OCI-LY3 (cell line): ENCODE measurements at regions not wholly inside any gene's neighbourhood (a gene's known extent, or its start where the extent isn't known, plus 50 kb on each side); places are given as distances from the start of the nearest gene placed in this dataset.

ENCODE experiments used
- H2AFZ ChIP-seq: fragments of 200-600, 300-600 bp; shearing (Covaris generic); 2 replicates; pipeline ENCODE4 v1.6.0; 2014; ENCODE audit warnings: antibody characterized with exemption, low read depth, low read length
- H3K27ac ChIP-seq: fragments of 200-600, 300-600 bp; sonication (generic); 2 replicates; pipeline ENCODE4 v1.5.1; 2014; ENCODE audit warnings: mild to moderate bottlenecking, low read length, moderate library complexity, mixed read lengths
- H3K27me3 ChIP-seq: fragments of 200-600, 300-600 bp; sonication (generic); 2 replicates; pipeline ENCODE4 v1.6.1; 2014; ENCODE audit warnings: low read depth, low read length, mixed read lengths
- H3K36me3 ChIP-seq: fragments of 200-600, 300-600 bp; sonication (generic); replicated peaks from 2 replicates; pipeline ENCODE3; 2014; ENCODE audit warnings: low read depth, low read length, mixed read lengths
- H3K4me1 ChIP-seq: fragments of 300-600, 200-600 bp; sonication (generic); 2 replicates; pipeline ENCODE4 v1.6.1; 2014; ENCODE audit warnings: low read length, mixed read lengths
- H3K4me2 ChIP-seq: fragments of 200-600, 300-600 bp; sonication (generic); 2 replicates; pipeline ENCODE4 v1.6.1; 2014; ENCODE audit warnings: low read length, mixed read lengths
- H3K4me3 ChIP-seq: fragments of 300-600, 200-600 bp; sonication (generic); 2 replicates; pipeline ENCODE4 v1.5.1; 2014; ENCODE audit warnings: antibody characterized with exemption, mild to moderate bottlenecking, low read length, moderate library complexity
- H3K79me2 ChIP-seq: fragments of 300-600, 200-600 bp; shearing (Covaris generic); 2 replicates; pipeline ENCODE4 v1.6.1; 2014; ENCODE audit warnings: mild to moderate bottlenecking, low read length, mixed read lengths
- H3K9ac ChIP-seq: fragments of 300-600, 200-600 bp; shearing (Covaris generic); 2 replicates; pipeline ENCODE4 v1.6.0; 2014; ENCODE audit warnings: mild to moderate bottlenecking, low read length, moderate library complexity
- H3K9me3 ChIP-seq: fragments of 200-600, 300-600 bp; shearing (Covaris generic); 2 replicates; pipeline ENCODE4 v1.6.1; 2014; ENCODE audit warnings: low read length, mixed read lengths; ENCODE audit not compliant: insufficient read depth
- H4K20me1 ChIP-seq: fragments of 200-600, 300-600 bp; sonication (generic); 2 replicates; pipeline ENCODE4 v1.6.1; 2016; ENCODE audit warnings: low read length, mixed read lengths; ENCODE audit not compliant: insufficient read depth
- EZH2phosphoT487 ChIP-seq: fragments of 200-600 bp; shearing (Covaris generic); IDR thresholded peaks from 2 replicates; pipeline ENCODE4 v1.6.1; 2018; ENCODE audit warnings: antibody characterized with exemption, mixed run types, low read depth
- TF ChIP-seq, protein P1 (sequence below): fragments of 200-600, 300-600 bp; sonication (generic); IDR thresholded peaks from 2 replicates; pipeline ENCODE4 v1.5.1; 2014; ENCODE audit warnings: antibody characterized with exemption, low read length, low read depth

DNA sequence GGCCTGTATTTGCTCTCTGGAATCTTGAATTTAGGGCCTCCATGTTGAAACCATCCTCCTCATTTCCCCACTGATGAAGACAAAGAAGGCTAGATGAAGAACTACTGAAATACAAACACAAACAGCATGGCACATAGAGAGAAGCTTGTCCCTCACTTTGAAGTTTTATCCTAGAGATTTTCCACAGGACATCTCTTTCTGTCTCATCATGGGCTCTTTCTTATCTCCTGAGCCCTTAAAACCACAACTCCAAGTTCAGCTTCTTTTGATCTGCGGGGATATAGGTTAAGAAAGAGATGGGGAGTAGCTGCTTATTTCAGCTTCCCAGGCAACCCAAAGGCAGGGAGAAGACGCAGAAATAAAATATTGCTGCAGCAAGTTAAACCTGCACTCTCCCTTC, 213.1 kb upstream of the LRIG1 start:
- Histone ChIP-seq H3K9me3 (no peaks in the 10 kb centered on the region), H3K27me3 (peaks cover 17% of the 10 kb centered on the region; the same call in 1 of the 2 replicates), H3K79me2 (no peaks in the 10 kb centered on the region)

DNA sequence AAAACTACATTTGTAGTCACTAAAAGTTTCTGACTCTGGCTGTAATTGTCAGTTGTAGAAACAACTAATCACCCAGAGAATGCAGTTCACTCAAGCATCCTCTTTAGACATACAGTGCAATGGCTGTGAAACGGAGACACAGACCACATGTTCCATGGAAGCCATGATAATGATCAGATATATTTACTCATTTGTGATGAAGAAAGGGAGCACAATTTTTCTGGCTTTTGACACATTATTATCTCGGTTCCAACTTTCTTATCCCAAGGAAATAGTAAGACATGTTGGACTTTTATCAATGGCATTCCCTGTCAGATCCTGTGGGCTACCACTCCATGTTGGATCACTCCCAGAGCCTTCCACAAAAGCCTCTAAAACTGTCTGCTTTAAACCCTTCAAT, 215.0 kb upstream of the LRIG1 start:
- Histone ChIP-seq H2AFZ (no peak overlapping the region), H3K79me2 (no peaks in the 10 kb centered on the region), H3K9me3 (no peaks in the 10 kb centered on the region), H3K4me1 (no peaks in the 10 kb centered on the region), H3K4me3 (no peak overlapping the region), H3K9ac (no peak overlapping the region), H3K36me3 (no peaks in the 10 kb centered on the region), H4K20me1 (no peaks in the 10 kb centered on the region), H3K27me3 (peaks cover 9% of the 10 kb centered on the region; the same call in 1 of the 2 replicates), H3K4me2 (no peak overlapping the region), H3K27ac (no peak overlapping the region)
- TF ChIP-seq, protein P1, sequence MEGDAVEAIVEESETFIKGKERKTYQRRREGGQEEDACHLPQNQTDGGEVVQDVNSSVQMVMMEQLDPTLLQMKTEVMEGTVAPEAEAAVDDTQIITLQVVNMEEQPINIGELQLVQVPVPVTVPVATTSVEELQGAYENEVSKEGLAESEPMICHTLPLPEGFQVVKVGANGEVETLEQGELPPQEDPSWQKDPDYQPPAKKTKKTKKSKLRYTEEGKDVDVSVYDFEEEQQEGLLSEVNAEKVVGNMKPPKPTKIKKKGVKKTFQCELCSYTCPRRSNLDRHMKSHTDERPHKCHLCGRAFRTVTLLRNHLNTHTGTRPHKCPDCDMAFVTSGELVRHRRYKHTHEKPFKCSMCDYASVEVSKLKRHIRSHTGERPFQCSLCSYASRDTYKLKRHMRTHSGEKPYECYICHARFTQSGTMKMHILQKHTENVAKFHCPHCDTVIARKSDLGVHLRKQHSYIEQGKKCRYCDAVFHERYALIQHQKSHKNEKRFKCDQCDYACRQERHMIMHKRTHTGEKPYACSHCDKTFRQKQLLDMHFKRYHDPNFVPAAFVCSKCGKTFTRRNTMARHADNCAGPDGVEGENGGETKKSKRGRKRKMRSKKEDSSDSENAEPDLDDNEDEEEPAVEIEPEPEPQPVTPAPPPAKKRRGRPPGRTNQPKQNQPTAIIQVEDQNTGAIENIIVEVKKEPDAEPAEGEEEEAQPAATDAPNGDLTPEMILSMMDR = no peak
- TF ChIP-seq EZH2phosphoT487 = no peak

More for the DNA sequence above, 213.1 kb upstream of the LRIG1 start:
- no peak overlapping the region for H3K9ac ChIP-seq
- no peak overlapping the region for H3K4me2 ChIP-seq
- H3K36me3 ChIP-seq = no peaks in the 10 kb centered on the region
- no peak overlapping the region for H2AFZ ChIP-seq
- H3K4me3 ChIP-seq = no peak overlapping the region
- TF ChIP-seq EZH2phosphoT487 = no peak
- TF ChIP-seq, protein P1 = no peak
- no peak overlapping the region for H3K27ac ChIP-seq
- no peaks in the 10 kb centered on the region for H3K4me1 ChIP-seq
- no peaks in the 10 kb centered on the region for H4K20me1 ChIP-seq

GRCh38 chr3:66717806-66718205, 217.0 kb upstream of the LRIG1 start:
- H3K4me1 ChIP-seq = no peaks in the 10 kb centered on the region
- H3K27me3 ChIP-seq = peaks cover 5% of the 10 kb centered on the region; the same call in 1 of the 2 replicates
- no peak overlapping the region for H2AFZ ChIP-seq
- H4K20me1 ChIP-seq = no peaks in the 10 kb centered on the region
- H3K4me2 ChIP-seq = no peak overlapping the region
- no peak for TF ChIP-seq EZH2phosphoT487
- TF ChIP-seq, protein P1 = no peak
- H3K36me3 ChIP-seq = no peaks in the 10 kb centered on the region
- H3K27ac ChIP-seq = no peak overlapping the region
- H3K4me3 ChIP-seq = no peak overlapping the region
- no peaks in the 10 kb centered on the region for H3K9me3 ChIP-seq
- no peak overlapping the region for H3K9ac ChIP-seq
- no peaks in the 10 kb centered on the region for H3K79me2 ChIP-seq

GRCh38 chr3:66719796-66720356, 219.1 kb upstream of the LRIG1 start:
- no peak overlapping the region for H2AFZ ChIP-seq
- H4K20me1 ChIP-seq = no peaks in the 10 kb centered on the region
- no peak overlapping the region for H3K4me3 ChIP-seq
- H3K4me2 ChIP-seq = no peak overlapping the region
- no peaks in the 10 kb centered on the region for H3K4me1 ChIP-seq
- no peak overlapping the region for H3K27ac ChIP-seq
- H3K27me3 ChIP-seq = no peaks in the 10 kb centered on the region
- H3K9me3 ChIP-seq = no peaks in the 10 kb centered on the region
- no peaks in the 10 kb centered on the region for H3K79me2 ChIP-seq
- no peaks in the 10 kb centered on the region for H3K36me3 ChIP-seq
- H3K9ac ChIP-seq = no peak overlapping the region
- TF ChIP-seq EZH2phosphoT487 = no peak
- TF ChIP-seq, protein P1 = no peak
